Right renal cortex interstitium (tissue), 3 donors: ENCODE measurements at regions not wholly inside any gene's neighbourhood (a gene's known extent, or its start where the extent isn't known, plus 50 kb on each side); places are given as distances from the start of the nearest gene placed in this dataset.

Source experiments
- DNase-seq, 3 donors: peaks; one replicate each; pipeline ENCODE4 v3.0.0-alpha.2; 2013; ENCODE audit warnings: low read depth in 3 of 3, low spot score in 2 of 3

GRCh38 chr13:73599232-73600128 lies 534.7 kb downstream of the KLF12 start:
- DNase-seq, result no peak

- no peak for DNase-seq
Observed at GRCh38 chr13:73598020-73598712, 536.0 kb downstream of the KLF12 start.

GRCh38 chr13:73596382-73596781 lies 537.6 kb downstream of the KLF5 start:
- DNase-seq, result no peak

- no peak for DNase-seq
Observed at GRCh38 chr13:73593199-73593765, 534.5 kb downstream of the KLF5 start.

- DNase-seq, result no peak
Observed at GRCh38 chr13:73591861-73592260, 533.1 kb downstream of the KLF5 start.

- no peak for DNase-seq
Observed at GRCh38 chr13:73590795-73591194, 532.0 kb downstream of the KLF5 start.

GRCh38 chr13:73585236-73585635 lies 526.4 kb downstream of the KLF5 start:
- no peak for DNase-seq

- no peak for DNase-seq
Observed at GRCh38 chr13:73583331-73583730, 524.5 kb downstream of the KLF5 start.

GRCh38 chr13:73580513-73581267 lies 521.9 kb downstream of the KLF5 start:
- no peak for DNase-seq

- DNase-seq, result no peak
Observed at GRCh38 chr13:73579574-73580274, 520.9 kb downstream of the KLF5 start.

- no peak for DNase-seq
Observed at GRCh38 chr13:73578251-73578875, 519.6 kb downstream of the KLF5 start.

- DNase-seq, result no peak
Observed at GRCh38 chr13:73576291-73576690, 517.5 kb downstream of the KLF5 start.

- DNase-seq, result no peak
Observed at GRCh38 chr13:73572824-73573223, 514.0 kb downstream of the KLF5 start.

GRCh38 chr13:73571376-73571775 lies 512.6 kb downstream of the KLF5 start:
- no peak for DNase-seq

GRCh38 chr13:73556902-73557301 lies 498.1 kb downstream of the KLF5 start:
- no peak for DNase-seq

GRCh38 chr13:73556128-73556527 lies 497.3 kb downstream of the KLF5 start:
- no peak for DNase-seq

GRCh38 chr13:73551736-73552135 lies 492.9 kb downstream of the KLF5 start:
- DNase-seq, result no peak

- DNase-seq, result no peak
Observed at GRCh38 chr13:73549717-73550116, 490.9 kb downstream of the KLF5 start.

- no peak for DNase-seq
Observed at GRCh38 chr13:73548449-73548848, 489.6 kb downstream of the KLF5 start.

GRCh38 chr13:73547239-73547638 lies 488.4 kb downstream of the KLF5 start:
- DNase-seq, result no peak
